ENCODE measurements at regions not wholly inside any gene's neighbourhood (a gene's known extent, or its start where the extent isn't known, plus 50 kb on each side); places are given as distances from the start of the nearest gene placed in this dataset.

DNA sequence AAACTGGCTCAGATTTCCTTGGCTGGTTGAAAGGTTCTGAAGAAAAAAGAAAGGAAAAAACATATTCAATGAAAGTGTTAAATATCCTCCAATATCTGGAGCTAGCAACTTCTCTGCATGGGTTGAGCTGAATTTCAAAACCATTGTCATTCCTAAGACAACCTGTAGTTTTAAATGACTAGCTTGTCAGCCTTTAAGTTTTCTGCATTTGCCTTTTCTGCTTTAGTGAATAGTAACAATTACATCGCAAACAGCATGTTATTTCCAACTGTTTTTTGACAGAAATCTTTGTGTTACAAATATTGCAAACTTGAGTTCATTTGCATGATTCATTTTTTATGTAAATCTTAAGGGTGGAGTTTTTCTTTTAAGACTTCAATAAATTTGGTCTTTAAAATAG lies 852.3 kb upstream of the CELF2 start:
- Histone ChIP-seq H3K27me3 (no peaks in the 10 kb centered on the region), H3K4me1 (no peaks in the 10 kb centered on the region), H3K4me3 (no peak overlapping the region), H3K9me3 (peaks cover 0 to 4% (median 0%) of the 10 kb centered on the region in 3 donors), H3K27ac (no peak overlapping the region), H3K36me3 (no peaks in the 10 kb centered on the region)
- no peak for DNase-seq
- intact Hi-C loops (cut with DNase I; ENCODE audit: low total_unique reads), result no loop called here
- no peak for TF ChIP-seq CTCF (IDR thresholded peaks at IDR 0.05)

GRCh38 chr10:10178476-10178875 lies 839.2 kb upstream of the CELF2 start:
- no peaks in the 10 kb centered on the region for H3K4me1 ChIP-seq
- intact Hi-C loops (cut with DNase I; ENCODE audit: low total_unique reads), result no loop called here
- TF ChIP-seq CTCF (IDR thresholded peaks at IDR 0.05), result no peak
- no peak for DNase-seq
- no peaks in the 10 kb centered on the region for H3K27me3 ChIP-seq
- no peaks in the 10 kb centered on the region for H3K36me3 ChIP-seq
- H3K4me3 ChIP-seq, result no peak overlapping the region
- H3K27ac ChIP-seq, result no peak overlapping the region
- H3K9me3 ChIP-seq, result no peaks in the 10 kb centered on the region

DNA sequence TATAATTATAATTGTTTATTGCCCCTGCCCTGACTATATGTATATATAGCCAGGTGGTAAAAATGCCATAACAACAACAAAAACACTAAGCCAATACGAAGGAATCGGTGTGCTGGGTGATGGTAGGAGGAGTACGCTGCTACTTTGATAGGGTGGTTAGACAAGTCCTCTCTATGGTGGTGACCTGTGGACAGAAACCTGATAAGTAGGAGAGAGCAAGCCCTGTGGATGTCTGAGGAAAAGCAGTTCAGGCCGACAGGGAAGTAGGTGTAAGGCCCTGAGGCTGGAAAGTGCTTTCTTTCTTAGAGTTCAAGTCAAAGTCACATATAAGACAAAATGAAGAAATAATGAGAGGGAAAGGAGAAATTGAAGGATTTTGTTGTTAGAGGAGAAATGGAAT lies 823.8 kb upstream of the CELF2 start:
- no peaks in the 10 kb centered on the region for H3K9me3 ChIP-seq
- no peak for TF ChIP-seq CTCF (IDR thresholded peaks at IDR 0.05)
- H3K4me3 ChIP-seq, result no peak overlapping the region
- no peaks in the 10 kb centered on the region for H3K4me1 ChIP-seq
- no peaks in the 10 kb centered on the region for H3K36me3 ChIP-seq
- DNase-seq, result no peak
- intact Hi-C loops (cut with DNase I; ENCODE audit: low total_unique reads), result no loop called here
- no peaks in the 10 kb centered on the region for H3K27me3 ChIP-seq
- H3K27ac ChIP-seq, result no peak overlapping the region

DNA sequence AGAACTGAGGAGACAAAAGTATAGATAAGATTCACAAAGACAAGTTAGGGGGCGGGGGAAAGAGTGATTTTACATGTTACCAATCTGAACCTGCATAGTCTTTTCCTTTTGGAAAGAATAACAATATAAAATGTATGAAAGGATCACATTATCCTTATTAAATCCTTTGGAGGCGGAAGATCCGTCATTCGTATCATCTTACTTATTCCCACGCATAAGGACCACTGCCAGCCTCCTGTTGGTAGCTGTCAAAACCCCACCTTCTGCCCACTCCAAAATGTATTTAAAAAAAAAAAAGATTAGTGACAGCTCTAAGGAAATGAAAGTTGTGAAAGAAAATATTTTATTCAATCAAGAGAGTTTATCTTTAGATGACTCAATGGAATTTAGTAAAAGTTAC lies 821.0 kb upstream of the CELF2 start:
- Histone ChIP-seq H3K4me1 (no peaks in the 10 kb centered on the region), H3K27ac (no peak overlapping the region), H3K4me3 (no peak overlapping the region), H3K27me3 (no peaks in the 10 kb centered on the region), H3K9me3 (no peaks in the 10 kb centered on the region), H3K36me3 (no peaks in the 10 kb centered on the region)
- no peak for DNase-seq
- intact Hi-C loops (cut with DNase I; ENCODE audit: low total_unique reads), result no loop called here
- no peak for TF ChIP-seq CTCF (IDR thresholded peaks at IDR 0.05)

GRCh38 chr10:10197423-10197822 lies 820.2 kb upstream of the CELF2 start:
- no peaks in the 10 kb centered on the region for H3K36me3 ChIP-seq
- H3K9me3 ChIP-seq, result no peaks in the 10 kb centered on the region
- no peaks in the 10 kb centered on the region for H3K4me1 ChIP-seq
- no peak overlapping the region for H3K4me3 ChIP-seq
- no peak for TF ChIP-seq CTCF (IDR thresholded peaks at IDR 0.05)
- no peak overlapping the region for H3K27ac ChIP-seq
- intact Hi-C loops (cut with DNase I; ENCODE audit: low total_unique reads), result no loop called here
- H3K27me3 ChIP-seq, result no peaks in the 10 kb centered on the region
- DNase-seq, result no peak

DNA sequence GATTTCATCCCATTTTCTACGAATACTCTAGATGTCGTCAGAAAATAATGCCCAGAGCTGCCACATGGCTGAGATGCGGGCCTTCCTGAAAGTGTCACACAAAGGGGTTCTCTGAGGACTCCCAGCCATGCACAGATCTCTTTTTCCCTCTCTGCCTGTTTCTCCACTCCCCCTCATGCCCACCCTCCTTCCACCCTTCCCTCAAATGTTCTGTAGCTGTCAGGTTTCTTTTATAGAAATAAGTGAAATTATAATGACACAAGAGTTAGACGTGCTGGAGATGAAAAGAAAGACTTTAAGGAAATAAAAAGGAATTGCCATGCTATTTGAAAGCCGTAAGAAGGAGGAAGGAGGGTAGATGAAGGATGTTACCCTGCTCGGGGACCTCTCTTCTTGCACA lies 819.3 kb upstream of the CELF2 start:
- intact Hi-C loops (cut with DNase I; ENCODE audit: low total_unique reads), result no loop called here
- Histone ChIP-seq H3K9me3 (peaks cover 0 to 7% (median 1%) of the 10 kb centered on the region in 3 donors), H3K36me3 (no peaks in the 10 kb centered on the region), H3K4me3 (no peak overlapping the region), H3K27me3 (no peaks in the 10 kb centered on the region), H3K4me1 (no peaks in the 10 kb centered on the region), H3K27ac (no peak overlapping the region)
- TF ChIP-seq CTCF (IDR thresholded peaks at IDR 0.05), result no peak
- no peak for DNase-seq

Data from tibial artery (tissue), 4 donors.